ENCODE measurements at regions not wholly inside any gene's neighbourhood (a gene's known extent, or its start where the extent isn't known, plus 50 kb on each side); places are given as distances from the start of the nearest gene placed in this dataset.

DNA sequence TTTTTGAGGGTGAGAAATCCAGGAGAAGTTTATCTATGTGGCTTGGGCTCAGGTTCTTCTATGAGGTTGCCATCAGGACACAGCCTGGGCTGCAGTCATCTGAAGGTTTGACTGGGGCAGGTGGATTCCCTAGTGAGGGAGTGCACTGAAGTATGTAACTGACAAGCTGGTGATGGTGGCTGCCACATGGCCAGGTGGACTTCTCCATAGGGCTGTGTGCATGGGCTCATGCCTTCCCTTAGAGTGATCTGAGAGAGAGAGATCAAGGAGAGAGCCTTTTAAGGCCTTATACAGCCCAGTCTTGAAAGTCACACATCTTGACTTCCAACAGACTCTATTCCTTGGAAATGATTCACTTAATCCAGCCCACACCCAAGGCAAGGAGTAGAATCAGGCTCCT lies 266.6 kb upstream of the PITRM1 start:
- Histone ChIP-seq H3K9ac (ENCODE audit: low read depth, low read length) (no peak overlapping the region), H3K27ac (ENCODE audit: low read length) (no peak overlapping the region), H3K9me3 (ENCODE audit: insufficient read depth, low read depth, low read length) (peaks cover 8% of the 10 kb centered on the region; the same call in 1 of the 2 replicates), H3K36me3 (ENCODE audit: insufficient read depth, low read depth, low read length) (no peaks in the 10 kb centered on the region), H3K4me3 (ENCODE audit: low read length) (no peak overlapping the region), H3K27me3 (ENCODE audit: insufficient read depth, low read length) (no peaks in the 10 kb centered on the region), H3K4me1 (ENCODE audit: insufficient read depth, low read length) (no peaks in the 10 kb centered on the region)

DNA sequence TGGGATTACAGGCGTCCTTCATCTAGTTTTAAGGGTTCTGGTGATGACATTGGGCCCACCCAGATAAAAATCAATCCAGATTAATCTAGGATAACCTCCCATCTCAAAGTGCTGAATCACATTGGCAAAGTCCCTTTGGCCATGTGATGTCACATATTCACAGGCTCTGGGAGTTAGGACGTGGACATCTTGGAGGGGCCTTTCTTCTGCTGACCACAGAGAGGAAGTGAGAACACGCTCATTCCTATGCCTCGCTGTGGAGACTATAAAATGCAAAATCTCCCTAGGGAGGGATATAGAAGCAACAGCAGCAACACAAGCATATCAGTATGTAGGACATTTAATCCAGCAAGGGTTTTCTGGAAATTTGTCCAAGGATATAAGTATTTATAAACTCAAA lies 266.0 kb upstream of the PITRM1 start:
- Histone ChIP-seq H3K27me3 (ENCODE audit: insufficient read depth, low read length) (no peaks in the 10 kb centered on the region), H3K36me3 (ENCODE audit: insufficient read depth, low read depth, low read length) (no peaks in the 10 kb centered on the region), H3K4me1 (ENCODE audit: insufficient read depth, low read length) (no peaks in the 10 kb centered on the region), H3K27ac (ENCODE audit: low read length) (no peak overlapping the region), H3K4me3 (ENCODE audit: low read length) (no peak overlapping the region), H3K9ac (ENCODE audit: low read depth, low read length) (no peak overlapping the region), H3K9me3 (ENCODE audit: insufficient read depth, low read depth, low read length) (peaks cover 8% of the 10 kb centered on the region; the same call in 1 of the 2 replicates)

DNA sequence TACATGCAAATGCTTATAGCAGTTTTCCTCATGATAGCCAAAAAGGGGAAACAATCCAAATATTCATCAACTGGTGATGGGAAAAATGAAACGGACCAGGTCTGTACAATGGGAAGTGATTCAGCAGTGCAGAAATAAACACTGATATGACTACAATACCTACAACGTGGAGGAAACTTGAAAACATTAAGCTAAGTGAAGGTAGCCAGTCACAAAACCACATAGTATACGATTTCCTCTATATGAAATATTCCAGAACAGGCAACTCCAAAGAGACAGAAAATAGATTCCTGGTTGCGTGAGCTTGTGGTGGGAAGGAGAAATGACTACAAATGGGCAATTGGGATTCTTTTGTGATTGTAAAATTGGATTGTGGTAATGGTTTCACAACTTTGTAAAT lies 263.1 kb upstream of the PITRM1 start:
- H3K36me3 ChIP-seq (ENCODE audit: insufficient read depth, low read depth, low read length), result no peaks in the 10 kb centered on the region
- H3K4me3 ChIP-seq (ENCODE audit: low read length), result no peak overlapping the region
- no peak overlapping the region for H3K27ac ChIP-seq (ENCODE audit: low read length)
- H3K9me3 ChIP-seq (ENCODE audit: insufficient read depth, low read depth, low read length), result no peaks in the 10 kb centered on the region
- no peak overlapping the region for H3K9ac ChIP-seq (ENCODE audit: low read depth, low read length)
- no peaks in the 10 kb centered on the region for H3K4me1 ChIP-seq (ENCODE audit: insufficient read depth, low read length)
- no peaks in the 10 kb centered on the region for H3K27me3 ChIP-seq (ENCODE audit: insufficient read depth, low read length)

DNA sequence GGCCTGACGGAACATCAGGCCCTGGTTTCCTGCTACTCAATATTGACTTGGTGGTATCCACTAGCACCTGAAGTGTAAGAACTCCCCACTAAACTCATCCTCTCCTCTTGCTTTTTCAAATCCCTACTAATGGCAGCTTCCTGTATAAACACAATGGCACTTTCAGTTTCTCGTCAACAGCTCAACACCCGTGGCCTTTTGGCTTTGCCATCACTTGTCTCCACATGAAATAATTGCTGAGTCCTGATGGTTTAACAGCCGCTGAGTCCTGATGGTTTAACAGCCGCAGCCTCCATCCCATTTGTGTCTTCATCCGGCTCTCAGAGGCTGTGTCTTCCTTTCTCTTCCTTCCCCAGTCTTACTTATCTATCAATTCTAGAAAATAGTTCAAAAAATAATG lies 261.4 kb upstream of the PITRM1 start:
- Histone ChIP-seq H3K27me3 (ENCODE audit: insufficient read depth, low read length) (no peaks in the 10 kb centered on the region), H3K9me3 (ENCODE audit: insufficient read depth, low read depth, low read length) (no peaks in the 10 kb centered on the region), H3K27ac (ENCODE audit: low read length) (no peak overlapping the region), H3K4me3 (ENCODE audit: low read length) (no peak overlapping the region), H3K4me1 (ENCODE audit: insufficient read depth, low read length) (no peaks in the 10 kb centered on the region), H3K36me3 (ENCODE audit: insufficient read depth, low read depth, low read length) (no peaks in the 10 kb centered on the region), H3K9ac (ENCODE audit: low read depth, low read length) (no peak overlapping the region)

DNA sequence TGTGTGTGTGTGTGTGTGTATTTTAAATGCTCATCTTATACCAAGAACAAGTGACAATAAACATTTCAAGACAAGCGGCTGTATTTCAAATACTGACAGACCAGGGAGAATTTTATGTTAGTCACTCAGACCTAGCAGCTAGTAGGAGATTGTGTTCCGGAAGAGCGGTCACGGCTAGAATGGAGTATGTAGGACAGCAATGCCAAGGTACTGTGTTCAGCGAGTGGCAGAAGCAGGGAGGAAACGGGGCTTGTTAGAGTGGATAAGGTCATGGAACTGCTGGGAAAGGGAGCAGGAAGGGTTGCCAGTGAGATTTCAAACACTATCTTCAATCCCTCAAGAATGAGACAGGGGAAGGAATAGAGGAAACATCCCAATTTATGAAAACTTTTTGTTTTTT lies 260.5 kb upstream of the PITRM1 start:
- H3K36me3 ChIP-seq (ENCODE audit: insufficient read depth, low read depth, low read length), result no peaks in the 10 kb centered on the region
- H3K4me3 ChIP-seq (ENCODE audit: low read length), result no peak overlapping the region
- H3K27ac ChIP-seq (ENCODE audit: low read length), result no peak overlapping the region
- no peaks in the 10 kb centered on the region for H3K4me1 ChIP-seq (ENCODE audit: insufficient read depth, low read length)
- H3K9ac ChIP-seq (ENCODE audit: low read depth, low read length), result no peak overlapping the region
- no peaks in the 10 kb centered on the region for H3K27me3 ChIP-seq (ENCODE audit: insufficient read depth, low read length)
- H3K9me3 ChIP-seq (ENCODE audit: insufficient read depth, low read depth, low read length), result no peaks in the 10 kb centered on the region

DNA sequence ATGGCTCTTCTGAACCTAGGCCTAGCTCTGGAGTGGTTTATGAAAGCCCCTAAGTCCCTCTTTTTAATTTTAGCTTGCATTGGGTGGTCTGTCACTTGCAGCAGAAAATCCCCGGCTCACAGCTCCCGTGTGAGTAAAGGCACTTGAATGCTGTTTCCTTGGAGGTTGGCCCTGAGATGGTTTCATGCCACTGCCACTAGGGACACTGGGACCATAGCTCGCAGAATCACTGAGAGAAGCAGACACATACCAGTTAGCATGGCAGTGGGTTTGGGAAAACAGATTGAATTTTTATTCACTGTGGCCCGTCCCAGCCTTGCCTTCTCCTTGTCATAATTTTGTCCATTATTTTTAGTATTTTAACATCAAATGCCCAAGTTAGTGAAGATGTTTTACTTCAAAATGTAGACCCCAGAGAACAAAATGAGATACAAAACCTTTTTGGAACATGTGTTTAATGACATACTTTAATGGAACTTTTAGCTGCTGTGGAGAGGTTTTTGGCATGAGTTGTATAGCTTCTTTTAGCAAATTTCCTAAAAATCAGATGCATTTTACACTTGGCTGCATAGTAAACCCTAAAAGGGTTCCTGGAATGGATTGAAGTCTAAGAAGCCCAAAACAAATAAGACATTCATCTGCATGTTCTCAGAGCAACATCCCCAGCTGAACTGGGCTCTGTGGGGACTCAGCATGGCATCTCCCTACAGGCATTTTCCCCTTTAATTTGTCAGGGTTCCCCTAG lies 259.7 kb upstream of the PITRM1 start:
- H3K27ac ChIP-seq (ENCODE audit: low read length), result no peak overlapping the region
- no peaks in the 10 kb centered on the region for H3K4me1 ChIP-seq (ENCODE audit: insufficient read depth, low read length)
- no peak overlapping the region for H3K9ac ChIP-seq (ENCODE audit: low read depth, low read length)
- no peak overlapping the region for H3K4me3 ChIP-seq (ENCODE audit: low read length)
- no peaks in the 10 kb centered on the region for H3K9me3 ChIP-seq (ENCODE audit: insufficient read depth, low read depth, low read length)
- H3K27me3 ChIP-seq (ENCODE audit: insufficient read depth, low read length), result no peaks in the 10 kb centered on the region
- no peaks in the 10 kb centered on the region for H3K36me3 ChIP-seq (ENCODE audit: insufficient read depth, low read depth, low read length)

DNA sequence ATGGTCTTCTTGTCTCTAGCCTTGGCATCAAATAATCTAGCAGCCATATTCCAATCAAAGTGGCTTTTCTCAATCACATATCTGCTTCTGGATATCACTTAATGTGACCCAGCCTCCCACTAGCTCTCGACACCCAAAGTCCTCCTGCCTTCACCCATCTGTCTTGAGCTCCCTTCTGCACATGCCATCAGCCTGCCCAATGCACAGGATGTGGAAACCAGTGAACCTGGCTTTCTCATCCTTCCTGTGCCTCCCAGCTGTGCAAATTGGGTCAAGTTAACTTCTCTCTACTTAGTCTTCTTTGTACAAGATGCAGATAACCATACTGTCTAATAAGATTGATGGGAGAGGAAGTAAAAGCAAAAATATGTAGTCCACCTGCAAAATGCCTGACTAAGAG lies 257.9 kb upstream of the PITRM1 start:
- Histone ChIP-seq H3K36me3 (ENCODE audit: insufficient read depth, low read depth, low read length) (no peaks in the 10 kb centered on the region), H3K4me3 (ENCODE audit: low read length) (no peak overlapping the region), H3K9me3 (ENCODE audit: insufficient read depth, low read depth, low read length) (no peaks in the 10 kb centered on the region), H3K27me3 (ENCODE audit: insufficient read depth, low read length) (no peaks in the 10 kb centered on the region), H3K9ac (ENCODE audit: low read depth, low read length) (no peak overlapping the region), H3K4me1 (ENCODE audit: insufficient read depth, low read length) (no peaks in the 10 kb centered on the region), H3K27ac (ENCODE audit: low read length) (no peak overlapping the region)

DNA sequence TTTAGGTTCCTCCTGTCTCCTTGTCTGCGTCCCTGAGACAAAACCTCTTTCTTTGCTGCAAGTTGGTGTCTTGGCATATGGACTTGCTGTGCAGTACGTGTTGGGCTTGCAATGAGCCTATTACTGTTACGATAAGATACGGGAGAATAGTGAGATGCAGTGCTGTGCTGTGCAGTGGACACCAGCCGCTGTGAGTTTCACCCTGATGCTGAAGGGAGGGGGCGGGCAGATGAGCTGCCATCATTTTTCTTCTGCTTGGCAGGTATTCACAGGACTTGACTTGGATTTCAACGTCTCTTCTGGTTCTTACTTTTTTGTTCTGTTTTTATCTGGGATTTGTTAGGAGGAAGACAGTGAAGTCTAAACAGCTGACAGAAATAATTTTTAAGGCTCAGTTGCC lies 257.1 kb upstream of the PITRM1 start:
- H3K9me3 ChIP-seq (ENCODE audit: insufficient read depth, low read depth, low read length), result no peaks in the 10 kb centered on the region

DNA sequence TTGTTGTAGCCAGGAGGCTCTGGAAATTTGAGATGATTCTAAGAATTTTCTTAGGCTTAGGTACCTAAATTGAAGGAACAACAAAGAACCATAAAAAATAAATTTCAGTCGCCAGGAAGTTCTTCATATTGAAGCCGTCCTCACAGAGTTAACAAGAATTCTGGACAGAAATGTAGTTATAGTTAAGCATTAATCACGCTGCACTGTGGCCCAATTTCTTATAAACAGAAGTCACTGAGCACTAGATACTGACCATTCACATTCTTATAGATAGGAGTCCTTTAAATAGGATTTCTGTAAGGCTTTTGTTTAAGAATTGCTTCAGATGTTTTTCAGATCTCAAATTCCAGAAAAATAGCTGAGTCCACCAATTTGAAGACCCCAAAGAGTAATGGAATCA lies 256.2 kb upstream of the PITRM1 start:
- Histone ChIP-seq H3K27me3 (ENCODE audit: insufficient read depth, low read length) (no peaks in the 10 kb centered on the region), H3K9ac (ENCODE audit: low read depth, low read length) (no peak overlapping the region), H3K27ac (ENCODE audit: low read length) (no peak overlapping the region), H3K4me3 (ENCODE audit: low read length) (no peak overlapping the region), H3K36me3 (ENCODE audit: insufficient read depth, low read depth, low read length) (no peaks in the 10 kb centered on the region), H3K4me1 (ENCODE audit: insufficient read depth, low read length) (0 out of 2 replicates have a peak, but pooled peaks cover 4% of the 10 kb centered on the region), H3K9me3 (ENCODE audit: insufficient read depth, low read depth, low read length) (no peaks in the 10 kb centered on the region)

More for the DNA sequence above, 257.1 kb upstream of the PITRM1 start:
- no peak overlapping the region for H3K4me3 ChIP-seq (ENCODE audit: low read length)
- H3K9ac ChIP-seq (ENCODE audit: low read depth, low read length), result no peak overlapping the region
- no peaks in the 10 kb centered on the region for H3K27me3 ChIP-seq (ENCODE audit: insufficient read depth, low read length)
- no peaks in the 10 kb centered on the region for H3K36me3 ChIP-seq (ENCODE audit: insufficient read depth, low read depth, low read length)
- 0 out of 2 replicates have a peak, but pooled peaks cover 4% of the 10 kb centered on the region for H3K4me1 ChIP-seq (ENCODE audit: insufficient read depth, low read length)
- no peak overlapping the region for H3K27ac ChIP-seq (ENCODE audit: low read length)

DNA sequence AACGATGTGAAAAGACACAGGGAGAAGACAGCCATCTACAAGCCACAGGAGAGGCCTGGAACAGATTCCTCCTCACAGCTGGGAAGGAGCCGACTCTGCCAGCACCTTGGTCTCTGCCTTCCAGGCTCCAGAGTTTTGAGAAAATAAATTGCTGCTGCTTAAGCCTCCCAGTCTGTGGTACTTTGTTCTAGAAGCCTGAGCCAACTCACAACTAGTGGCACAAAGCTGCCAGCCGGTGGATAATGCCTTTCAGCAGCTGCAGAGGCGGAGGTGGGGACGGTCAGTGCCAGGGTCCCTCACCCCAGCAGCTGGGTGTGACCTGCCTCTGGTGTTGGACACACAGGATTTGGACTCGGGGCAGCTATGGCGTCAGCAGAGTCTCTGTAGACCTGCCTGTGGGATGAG lies 255.4 kb upstream of the PITRM1 start:
- Histone ChIP-seq H3K4me3 (ENCODE audit: low read length) (no peak overlapping the region), H3K4me1 (ENCODE audit: insufficient read depth, low read length) (0 out of 2 replicates have a peak, but pooled peaks cover 4% of the 10 kb centered on the region), H3K27me3 (ENCODE audit: insufficient read depth, low read length) (no peaks in the 10 kb centered on the region), H3K9me3 (ENCODE audit: insufficient read depth, low read depth, low read length) (no peaks in the 10 kb centered on the region), H3K27ac (ENCODE audit: low read length) (no peak overlapping the region), H3K9ac (ENCODE audit: low read depth, low read length) (no peak overlapping the region), H3K36me3 (ENCODE audit: insufficient read depth, low read depth, low read length) (no peaks in the 10 kb centered on the region)

DNA sequence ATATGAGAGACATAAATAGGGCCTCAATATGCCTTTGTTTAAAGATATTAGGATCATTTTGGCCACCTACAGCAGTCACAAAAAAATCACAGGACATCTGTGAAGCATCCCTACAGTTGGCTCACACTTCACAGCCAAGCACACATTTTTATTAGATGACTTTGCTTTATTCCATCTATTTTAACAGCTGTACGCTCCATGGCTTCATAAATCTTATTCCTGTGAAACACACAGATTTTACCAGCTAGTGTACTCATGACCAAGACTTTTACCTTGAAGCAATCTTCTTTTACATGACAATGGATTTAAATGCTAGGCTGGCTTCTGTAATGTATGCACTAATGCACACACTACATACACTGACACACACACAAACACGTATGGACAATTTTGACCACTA lies 254.8 kb upstream of the PITRM1 start:
- H3K36me3 ChIP-seq (ENCODE audit: insufficient read depth, low read depth, low read length), result no peaks in the 10 kb centered on the region
- H3K4me1 ChIP-seq (ENCODE audit: insufficient read depth, low read length), result 0 out of 2 replicates have a peak, but pooled peaks cover 4% of the 10 kb centered on the region
- no peaks in the 10 kb centered on the region for H3K9me3 ChIP-seq (ENCODE audit: insufficient read depth, low read depth, low read length)
- no peak overlapping the region for H3K9ac ChIP-seq (ENCODE audit: low read depth, low read length)
- H3K27ac ChIP-seq (ENCODE audit: low read length), result no peak overlapping the region
- H3K27me3 ChIP-seq (ENCODE audit: insufficient read depth, low read length), result no peaks in the 10 kb centered on the region
- no peak overlapping the region for H3K4me3 ChIP-seq (ENCODE audit: low read length)

DNA sequence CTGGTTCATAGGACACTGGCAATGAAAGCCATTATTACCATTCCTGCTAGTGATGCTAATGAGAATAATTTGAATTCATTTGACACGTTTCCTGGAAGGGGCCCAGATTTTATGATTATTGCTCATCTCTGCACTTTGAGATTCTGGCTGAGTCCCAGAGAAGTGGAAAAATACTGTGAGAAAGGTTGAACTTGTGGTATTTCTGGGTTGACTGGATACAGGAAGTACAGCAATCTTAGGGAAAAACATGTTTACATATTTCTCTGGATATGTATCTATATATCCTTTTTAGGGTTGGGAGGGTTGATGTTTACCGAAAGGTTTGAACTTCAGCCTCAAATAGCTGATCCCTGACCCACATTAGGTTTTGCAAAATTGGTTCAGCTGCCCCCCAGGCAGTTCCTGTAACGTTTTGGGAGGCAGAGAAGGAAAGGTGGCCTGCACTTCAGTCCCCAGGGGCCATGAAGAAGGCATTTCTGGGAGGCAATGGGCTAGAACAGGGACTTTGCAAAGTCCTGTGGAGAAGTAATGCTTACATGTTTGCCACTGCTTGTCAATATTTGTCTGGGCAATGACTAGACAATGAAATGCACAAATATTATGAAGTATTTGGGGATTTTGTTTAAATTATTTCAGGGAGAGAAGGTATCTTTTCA lies 253.7 kb upstream of the PITRM1 start:
- Histone ChIP-seq H3K27me3 (ENCODE audit: insufficient read depth, low read length) (no peaks in the 10 kb centered on the region), H3K36me3 (ENCODE audit: insufficient read depth, low read depth, low read length) (no peaks in the 10 kb centered on the region), H3K9ac (ENCODE audit: low read depth, low read length) (no peak overlapping the region), H3K4me1 (ENCODE audit: insufficient read depth, low read length) (0 out of 2 replicates have a peak, but pooled peaks cover 4% of the 10 kb centered on the region), H3K9me3 (ENCODE audit: insufficient read depth, low read depth, low read length) (no peaks in the 10 kb centered on the region), H3K4me3 (ENCODE audit: low read length) (no peak overlapping the region), H3K27ac (ENCODE audit: low read length) (no peak overlapping the region)

Measured in iPS-20b (cell line).